ENCODE measurements at regions not wholly inside any gene's neighbourhood (a gene's known extent, or its start where the extent isn't known, plus 50 kb on each side); places are given as distances from the start of the nearest gene placed in this dataset.

DNA sequence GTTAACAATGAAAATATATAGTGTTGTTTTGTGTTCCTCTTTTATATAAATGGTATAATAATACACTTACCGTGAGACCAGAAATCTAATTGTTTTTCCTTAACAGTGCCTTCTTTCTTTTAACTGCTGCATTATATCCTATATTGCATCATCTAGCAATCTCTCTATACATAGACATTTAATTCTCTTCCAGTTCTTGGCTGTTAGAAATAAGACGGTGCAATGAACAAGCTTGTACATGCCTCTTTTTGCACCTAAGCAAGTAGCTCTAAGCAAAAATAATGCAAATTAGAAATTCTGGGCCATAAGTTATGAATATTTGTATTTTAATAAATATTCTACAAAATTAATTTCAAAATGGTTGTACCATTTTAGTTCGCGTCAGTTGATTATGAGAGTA, 55.9 kb upstream of the AHR start:
- DNase-seq, result no peak

GRCh38 chr7:17244786-17245185, 53.7 kb upstream of the AHR start:
- DNase-seq, result no peak

DNA sequence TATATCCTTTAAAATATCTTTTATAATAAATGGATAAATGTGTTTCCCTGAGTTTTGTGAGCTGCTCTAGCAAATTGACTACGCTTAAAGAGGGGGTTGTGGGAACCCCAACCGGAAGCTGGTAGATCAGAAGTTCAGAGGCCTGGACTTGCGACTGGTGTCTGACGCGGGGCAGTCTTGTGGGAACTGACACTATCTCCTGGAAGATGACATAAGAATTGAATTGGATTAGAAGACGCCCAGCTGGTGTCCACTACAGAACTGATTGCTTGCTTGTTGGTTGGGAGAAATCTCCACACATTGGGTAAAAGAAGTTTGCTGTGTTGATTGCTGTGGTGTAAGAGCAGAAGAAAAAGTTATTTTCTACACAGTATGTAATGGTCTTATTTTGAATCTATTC, 51.1 kb upstream of the AHR start:
- DNase-seq, result no peak

GRCh38 chr7:17248527-17248926, 49.9 kb upstream of the AHR start:
- DNase-seq, result no peak

All from NCI-H774 (cell line).